Endodermal cell (in vitro differentiated cells): ENCODE measurements at regions not wholly inside any gene's neighbourhood (a gene's known extent, or its start where the extent isn't known, plus 50 kb on each side); places are given as distances from the start of the nearest gene placed in this dataset.

ENCODE experiments used
- DNase-seq: peaks from one replicate; pipeline ENCODE4 v3.0.0-alpha.2; 2017
- H3K27ac ChIP-seq: 2 replicates; pipeline ENCODE4 v1.5.1; 2013; ENCODE audit warnings: mild to moderate bottlenecking, low read depth, low read length, moderate library complexity
- H3K27me3 ChIP-seq: 2 replicates; pipeline ENCODE4 v1.6.1; 2013; ENCODE audit warnings: mild to moderate bottlenecking, low read length, moderate library complexity; ENCODE audit not compliant: insufficient read depth, control insufficient read depth, poor library complexity, severe bottlenecking
- H3K36me3 ChIP-seq: 2 replicates; pipeline ENCODE4 v1.7.0; 2013; ENCODE audit warnings: mild to moderate bottlenecking, low read length, moderate library complexity; ENCODE audit not compliant: control insufficient read depth, insufficient read depth
- H3K4me1 ChIP-seq: one replicate; pipeline ENCODE4 v1.7.0; 2013; ENCODE audit warnings: low read length; ENCODE audit not compliant: control insufficient read depth, insufficient read depth
- H3K4me3 ChIP-seq: 2 replicates; pipeline ENCODE4 v1.5.1; 2013; ENCODE audit warnings: mild to moderate bottlenecking, low read length, moderate library complexity
- H3K9ac ChIP-seq: 2 replicates; pipeline ENCODE4 v1.6.1; 2013; ENCODE audit warnings: mild to moderate bottlenecking, low read length, moderate library complexity; ENCODE audit not compliant: poor library complexity, severe bottlenecking; ENCODE audit errors: extremely low read depth
- H3K9me3 ChIP-seq: 2 replicates; pipeline ENCODE4 v1.6.1; 2013; ENCODE audit warnings: mild to moderate bottlenecking, low read length, moderate library complexity; ENCODE audit not compliant: control insufficient read depth
- H3K27ac Mint-ChIP-seq: 2 replicates; pipeline ENCODE4 v1.8.0; 2020; ENCODE audit warnings: mixed read lengths
- H3K27me3 Mint-ChIP-seq: 2 replicates; pipeline ENCODE4 v1.8.0; 2021; ENCODE audit warnings: mild to moderate bottlenecking, mixed read lengths; ENCODE audit not compliant: insufficient read depth
- H3K36me3 Mint-ChIP-seq: 2 replicates; pipeline ENCODE4 v1.8.0; 2020; ENCODE audit warnings: low read depth, mixed read lengths
- H3K4me1 Mint-ChIP-seq: 2 replicates; pipeline ENCODE4 v1.8.0; 2020; ENCODE audit warnings: mixed read lengths
- H3K4me3 Mint-ChIP-seq: 2 replicates; pipeline ENCODE4 v1.8.0; 2020; ENCODE audit warnings: mild to moderate bottlenecking, moderate library complexity, mixed read lengths
- H3K9me3 Mint-ChIP-seq: 2 replicates; pipeline ENCODE4 v1.8.0; 2020; ENCODE audit warnings: mild to moderate bottlenecking, mixed read lengths
- WGBS, 2 experiments: methylation state at CpG; one replicate each; pipeline versions ENCODE4 v1.1.5 to v1.1.7; 2013; ENCODE audit warnings: missing lambda C conversion rate in 2 of 2, mixed read lengths in 1 of 2; ENCODE audit not compliant: insufficient coverage in 1 of 2, insufficient read length in 1 of 2; 5-methylcytosine and 5-hydroxymethylcytosine counted together
- TF ChIP-seq, protein P1 (sequence below): fragments of 200-600 bp; sonication (generic); conservative IDR thresholded peaks from 2 replicates; pipeline ENCODE4 v1.5.0; 2021; ENCODE audit warnings: antibody characterized with exemption, mild to moderate bottlenecking

DNA sequence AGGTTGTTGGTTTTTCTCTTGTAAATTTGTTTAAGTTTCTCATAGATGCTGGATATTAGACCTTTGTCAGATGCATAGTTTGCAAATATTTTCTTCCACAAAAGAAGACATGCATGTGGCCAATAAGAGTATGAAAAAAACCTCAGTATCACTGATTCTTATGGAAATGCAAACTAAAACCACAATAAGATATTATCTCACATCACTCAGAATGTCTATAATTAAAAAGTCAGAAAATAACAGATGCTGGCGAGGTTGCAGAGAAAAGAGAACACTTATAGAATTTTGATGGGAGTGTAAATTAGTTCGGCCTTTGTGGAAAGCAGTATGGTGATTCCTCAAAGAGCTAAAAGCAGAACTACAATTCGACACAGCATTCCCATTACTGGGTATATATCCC is 1355.6 kb downstream of the FAM133A start:
- WGBS, 2 experiments: 60% methylated on average over 3 of the region's 3 CpGs; no CpG with 5 or more reads in 1 of the 2 experiments
- no peaks in the 10 kb centered on the region for H3K4me1 ChIP-seq
- no peak overlapping the region for H3K4me3 Mint-ChIP-seq

DNA sequence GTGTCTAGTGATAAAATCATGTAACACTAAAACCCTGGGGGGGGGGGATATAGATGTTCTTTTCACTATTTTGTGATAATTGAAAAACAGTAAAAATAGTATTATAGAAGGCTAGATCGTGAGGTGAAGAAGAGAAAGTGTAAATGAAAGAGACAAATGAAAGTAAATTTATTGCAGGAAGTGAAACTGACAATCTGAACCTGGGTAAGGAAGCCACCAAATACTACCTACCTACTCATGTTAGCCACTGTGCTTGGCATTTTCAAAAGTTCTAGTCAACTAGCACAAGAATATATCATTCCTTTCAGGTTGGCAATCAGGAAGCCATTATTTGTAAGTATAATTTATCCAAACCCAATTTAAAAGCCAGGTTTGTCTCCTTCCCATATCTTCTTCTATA is 1366.1 kb downstream of the FAM133A start:
- no peak overlapping the region for H3K27ac ChIP-seq

More for the DNA sequence above, 1355.6 kb downstream of the FAM133A start:
- H3K27ac Mint-ChIP-seq: no peak overlapping the region
- H3K9me3 Mint-ChIP-seq: no peaks in the 10 kb centered on the region
- no peak for DNase-seq
- no peaks in the 10 kb centered on the region for H3K27me3 ChIP-seq
- H3K4me1 Mint-ChIP-seq: no peaks in the 10 kb centered on the region
- H3K9ac ChIP-seq: no peak overlapping the region
- no peaks in the 10 kb centered on the region for H3K36me3 Mint-ChIP-seq
- no peaks in the 10 kb centered on the region for H3K27me3 Mint-ChIP-seq
- H3K4me3 ChIP-seq: no peak overlapping the region
- no peaks in the 10 kb centered on the region for H3K36me3 ChIP-seq
- TF ChIP-seq, protein P1, sequence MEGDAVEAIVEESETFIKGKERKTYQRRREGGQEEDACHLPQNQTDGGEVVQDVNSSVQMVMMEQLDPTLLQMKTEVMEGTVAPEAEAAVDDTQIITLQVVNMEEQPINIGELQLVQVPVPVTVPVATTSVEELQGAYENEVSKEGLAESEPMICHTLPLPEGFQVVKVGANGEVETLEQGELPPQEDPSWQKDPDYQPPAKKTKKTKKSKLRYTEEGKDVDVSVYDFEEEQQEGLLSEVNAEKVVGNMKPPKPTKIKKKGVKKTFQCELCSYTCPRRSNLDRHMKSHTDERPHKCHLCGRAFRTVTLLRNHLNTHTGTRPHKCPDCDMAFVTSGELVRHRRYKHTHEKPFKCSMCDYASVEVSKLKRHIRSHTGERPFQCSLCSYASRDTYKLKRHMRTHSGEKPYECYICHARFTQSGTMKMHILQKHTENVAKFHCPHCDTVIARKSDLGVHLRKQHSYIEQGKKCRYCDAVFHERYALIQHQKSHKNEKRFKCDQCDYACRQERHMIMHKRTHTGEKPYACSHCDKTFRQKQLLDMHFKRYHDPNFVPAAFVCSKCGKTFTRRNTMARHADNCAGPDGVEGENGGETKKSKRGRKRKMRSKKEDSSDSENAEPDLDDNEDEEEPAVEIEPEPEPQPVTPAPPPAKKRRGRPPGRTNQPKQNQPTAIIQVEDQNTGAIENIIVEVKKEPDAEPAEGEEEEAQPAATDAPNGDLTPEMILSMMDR: no peak
- no peak overlapping the region for H3K27ac ChIP-seq
- no peaks in the 10 kb centered on the region for H3K9me3 ChIP-seq

DNA sequence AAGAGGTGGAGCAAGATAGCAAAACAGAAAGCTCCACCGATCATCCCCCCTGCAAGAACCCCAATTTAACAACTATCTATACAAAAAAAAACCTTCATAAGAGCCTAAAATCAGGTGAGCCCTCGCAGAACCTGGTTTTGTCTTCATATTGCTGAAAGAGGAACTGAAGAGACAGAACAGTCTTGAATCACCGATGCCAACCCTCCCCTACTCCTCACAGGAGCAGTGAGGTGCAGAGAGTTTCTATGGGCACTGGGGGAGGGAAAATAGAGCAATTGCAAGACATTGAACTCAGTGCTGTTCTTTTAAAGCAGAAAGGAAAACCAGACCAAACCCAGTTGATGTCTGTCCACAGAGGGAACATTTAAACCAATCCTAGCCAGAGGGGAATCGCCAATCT is 1370.3 kb downstream of the FAM133A start:
- WGBS, 2 experiments: 80 to 100% methylated on average over 1 to 3 of the region's 4 CpGs
- H3K27me3 Mint-ChIP-seq: no peaks in the 10 kb centered on the region
- H3K4me1 ChIP-seq: no peaks in the 10 kb centered on the region
- no peaks in the 10 kb centered on the region for H3K36me3 Mint-ChIP-seq
- TF ChIP-seq, protein P1: no peak
- DNase-seq: no peak
- no peak overlapping the region for H3K9ac ChIP-seq
- H3K4me1 Mint-ChIP-seq: peaks cover 15% of the 10 kb centered on the region
- H3K27ac ChIP-seq: no peak overlapping the region
- H3K4me3 Mint-ChIP-seq: no peak overlapping the region
- H3K9me3 ChIP-seq: no peaks in the 10 kb centered on the region
- no peaks in the 10 kb centered on the region for H3K27me3 ChIP-seq
- H3K4me3 ChIP-seq: no peak overlapping the region
- no peaks in the 10 kb centered on the region for H3K9me3 Mint-ChIP-seq
- no peaks in the 10 kb centered on the region for H3K36me3 ChIP-seq
- no peak overlapping the region for H3K27ac Mint-ChIP-seq

More for the DNA sequence above, 1366.1 kb downstream of the FAM133A start:
- H3K9me3 ChIP-seq: no peaks in the 10 kb centered on the region
- WGBS, 2 experiments: 100% methylated on average over 1 of the region's 1 CpG; no CpG with 5 or more reads in 1 of the 2 experiments
- H3K27ac Mint-ChIP-seq: no peak overlapping the region
- no peak overlapping the region for H3K4me3 ChIP-seq
- no peak overlapping the region for H3K9ac ChIP-seq
- no peaks in the 10 kb centered on the region for H3K27me3 ChIP-seq
- no peaks in the 10 kb centered on the region for H3K36me3 Mint-ChIP-seq
- no peak overlapping the region for H3K4me3 Mint-ChIP-seq
- no peaks in the 10 kb centered on the region for H3K9me3 Mint-ChIP-seq
- H3K4me1 ChIP-seq: no peaks in the 10 kb centered on the region
- TF ChIP-seq, protein P1: no peak
- H3K4me1 Mint-ChIP-seq: peaks cover 13% of the 10 kb centered on the region
- no peak for DNase-seq
- H3K36me3 ChIP-seq: no peaks in the 10 kb centered on the region
- H3K27me3 Mint-ChIP-seq: no peaks in the 10 kb centered on the region
